Adrenal gland (tissue), 9 donors: ENCODE measurements at regions not wholly inside any gene's neighbourhood (a gene's known extent, or its start where the extent isn't known, plus 50 kb on each side); places are given as distances from the start of the nearest gene placed in this dataset.

Source experiments
- DNase-seq, 7 donors: peaks; one replicate each; pipeline ENCODE4 v3.0.0-alpha.2; 2019 to 2020
- H3K27ac ChIP-seq, 5 donors: fragments of 200-600 bp; sonication (generic) in 4 of 5; 1 replicate in 3 of 5; 2 replicates in 2 of 5; pipeline versions ENCODE4 v1.5.1 to v1.8.0; 2016 to 2020; ENCODE audit warnings: mild to moderate bottlenecking in 1 of 5
- H3K27me3 ChIP-seq: fragments of 200-600 bp; 2 replicates; pipeline ENCODE4 v1.8.0; 2021
- H3K36me3 ChIP-seq, 2 donors: fragments of 200-600 bp; replicated peaks in 1 of 2; 1 replicate in 1 of 2; 2 replicates in 1 of 2; pipeline versions ENCODE4 v1.5.1 to v1.8.0; 2018 to 2022
- H3K4me1 ChIP-seq, 2 donors: fragments of 200-600 bp; replicated peaks in 1 of 2; 1 replicate in 1 of 2; 2 replicates in 1 of 2; pipeline versions ENCODE4 v1.5.1 to v1.8.0; 2018 to 2021
- H3K4me3 ChIP-seq, 4 donors: fragments of 200-600 bp; sonication (generic) in 3 of 4; one replicate each; pipeline ENCODE4 v1.5.1; 2016 to 2018
- H3K9me3 ChIP-seq, 3 donors: fragments of 200-600 bp; sonication (generic) in 1 of 3; replicated peaks in 1 of 3; 1 replicate in 2 of 3; 2 replicates in 1 of 3; pipeline versions ENCODE4 v1.5.1 to v1.8.0; 2016 to 2021
- POLR2A ChIP-seq, 2 donors: fragments of 450-650 bp; IDR thresholded peaks; one replicate each; pipeline ENCODE4 v1.6.1; 2017; ENCODE audit warnings: antibody characterized with exemption in 2 of 2, mild to moderate bottlenecking in 2 of 2, moderate library complexity in 1 of 2
- WGBS, 4 donors: extraction: QIAGEN DNeasy Blood & Tissue Kit in 2 of 4; methylation state at CpG; one replicate each; pipeline versions ENCODE4 v1.1.5 to v1.1.7; 2013 to 2017; 5-methylcytosine and 5-hydroxymethylcytosine counted together
- intact Hi-C, 2 donors: fragments of 100-400 bp; cut with DNase I; formaldehyde crosslinking; loops; one replicate each; pipeline versions ENCODE4 v1.14.1 to v1.15.0; 2022 to 2023
- TF ChIP-seq, protein P1 (sequence below), 6 experiments: fragments of 450-650 bp in 4 of 6; fragments of 200-600 bp in 2 of 6; sonication (generic) in 1 of 6; IDR thresholded peaks; 1 replicate in 5 of 6; 2 replicates in 1 of 6; pipeline versions ENCODE4 v1.5.1 to v1.8.0; 2016 to 2021; ENCODE audit warnings: antibody characterized with exemption in 6 of 6, mild to moderate bottlenecking in 2 of 6, moderate library complexity in 1 of 6
- donor health status: healthy with polysubstance abuse.
- donor health status: Bipolar disorder and iron deficiency.
- donor health status: DM: yes; HTN: yes; CAD: no.
- donor health status: DM: no; HTN: no; CAD: no.
- donor health status: DM: no; HTN: no; CAD: no.

- Histone ChIP-seq H3K4me3 (no peak overlapping the region), H3K27me3 (no peaks in the 10 kb centered on the region), H3K36me3 (no peaks in the 10 kb centered on the region), H3K9me3 (no peaks in the 10 kb centered on the region), H3K27ac (no peak overlapping the region), H3K4me1 (no peaks in the 10 kb centered on the region)
- 78 to 91% (median 80%) methylated on average over 3 of the region's 3 CpGs for WGBS, 4 donors
- no peak for DNase-seq
- TF ChIP-seq, protein P1, sequence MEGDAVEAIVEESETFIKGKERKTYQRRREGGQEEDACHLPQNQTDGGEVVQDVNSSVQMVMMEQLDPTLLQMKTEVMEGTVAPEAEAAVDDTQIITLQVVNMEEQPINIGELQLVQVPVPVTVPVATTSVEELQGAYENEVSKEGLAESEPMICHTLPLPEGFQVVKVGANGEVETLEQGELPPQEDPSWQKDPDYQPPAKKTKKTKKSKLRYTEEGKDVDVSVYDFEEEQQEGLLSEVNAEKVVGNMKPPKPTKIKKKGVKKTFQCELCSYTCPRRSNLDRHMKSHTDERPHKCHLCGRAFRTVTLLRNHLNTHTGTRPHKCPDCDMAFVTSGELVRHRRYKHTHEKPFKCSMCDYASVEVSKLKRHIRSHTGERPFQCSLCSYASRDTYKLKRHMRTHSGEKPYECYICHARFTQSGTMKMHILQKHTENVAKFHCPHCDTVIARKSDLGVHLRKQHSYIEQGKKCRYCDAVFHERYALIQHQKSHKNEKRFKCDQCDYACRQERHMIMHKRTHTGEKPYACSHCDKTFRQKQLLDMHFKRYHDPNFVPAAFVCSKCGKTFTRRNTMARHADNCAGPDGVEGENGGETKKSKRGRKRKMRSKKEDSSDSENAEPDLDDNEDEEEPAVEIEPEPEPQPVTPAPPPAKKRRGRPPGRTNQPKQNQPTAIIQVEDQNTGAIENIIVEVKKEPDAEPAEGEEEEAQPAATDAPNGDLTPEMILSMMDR (IDR thresholded peaks at IDR 0.05): no peak
- TF ChIP-seq POLR2A (IDR thresholded peaks at IDR 0.05): no peak
- intact Hi-C loops: no loop called here
Measured at GRCh38 chr16:6427621-6428020, 905.0 kb upstream of the RBFOX1 start.

DNA sequence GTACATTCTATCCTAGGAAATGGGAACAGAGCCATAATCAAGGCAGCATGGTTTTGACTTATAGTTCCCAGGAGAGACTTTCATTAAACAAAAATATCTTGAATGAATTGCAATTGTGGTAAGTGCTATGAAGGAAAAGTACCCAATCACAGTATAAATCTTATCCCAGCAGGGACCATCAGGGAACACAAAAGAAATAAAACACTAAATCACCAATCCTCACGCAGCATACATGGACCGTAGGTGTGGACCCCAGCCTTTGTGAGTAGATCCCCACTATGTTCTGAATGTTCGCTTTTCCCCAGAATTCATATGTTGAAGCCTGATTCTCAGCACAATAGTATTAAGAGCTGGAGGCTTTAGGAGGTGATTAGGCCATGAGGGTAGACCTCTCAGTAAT, 925.0 kb upstream of the RBFOX1 start:
- H3K27me3 ChIP-seq: no peaks in the 10 kb centered on the region
- no peak for DNase-seq
- H3K9me3 ChIP-seq: no peaks in the 10 kb centered on the region
- intact Hi-C loops: no loop called here
- 70 to 89% (median 82%) methylated on average over 3 of the region's 3 CpGs for WGBS, 4 donors
- no peak overlapping the region for H3K4me3 ChIP-seq
- H3K36me3 ChIP-seq: no peaks in the 10 kb centered on the region
- TF ChIP-seq POLR2A (IDR thresholded peaks at IDR 0.05): no peak
- TF ChIP-seq, protein P1 (IDR thresholded peaks at IDR 0.05): no peak
- no peak overlapping the region for H3K27ac ChIP-seq
- no peaks in the 10 kb centered on the region for H3K4me1 ChIP-seq

DNA sequence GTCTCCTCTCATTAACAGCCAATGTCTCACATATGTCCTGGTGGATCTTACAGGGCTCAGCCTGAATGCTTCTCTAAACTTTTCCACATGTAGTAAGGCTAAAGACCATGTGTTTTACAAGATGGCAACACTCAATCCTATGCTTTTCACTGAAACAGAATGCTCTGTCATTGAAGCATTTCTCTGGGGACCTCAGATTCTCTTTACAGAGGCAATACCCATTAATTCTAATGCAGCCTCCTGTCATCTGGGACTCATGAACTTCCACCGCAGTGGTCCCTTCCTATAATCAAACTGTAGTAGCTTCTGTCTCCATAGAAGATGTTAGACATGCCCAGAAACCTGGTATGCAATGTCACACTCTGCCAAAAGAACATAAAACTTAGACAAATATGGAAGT, 926.6 kb upstream of the RBFOX1 start:
- no peak overlapping the region for H3K4me3 ChIP-seq
- no peaks in the 10 kb centered on the region for H3K4me1 ChIP-seq
- no peak overlapping the region for H3K27ac ChIP-seq
- no peaks in the 10 kb centered on the region for H3K27me3 ChIP-seq
- H3K36me3 ChIP-seq: no peaks in the 10 kb centered on the region
- no peak for DNase-seq
- intact Hi-C loops: no loop called here
- WGBS, 4 donors: 47 to 87% (median 75%) methylated on average over 1 of the region's 1 CpG
- no peak for TF ChIP-seq POLR2A (IDR thresholded peaks at IDR 0.05)
- TF ChIP-seq, protein P1 (IDR thresholded peaks at IDR 0.05): no peak
- H3K9me3 ChIP-seq: no peaks in the 10 kb centered on the region

DNA sequence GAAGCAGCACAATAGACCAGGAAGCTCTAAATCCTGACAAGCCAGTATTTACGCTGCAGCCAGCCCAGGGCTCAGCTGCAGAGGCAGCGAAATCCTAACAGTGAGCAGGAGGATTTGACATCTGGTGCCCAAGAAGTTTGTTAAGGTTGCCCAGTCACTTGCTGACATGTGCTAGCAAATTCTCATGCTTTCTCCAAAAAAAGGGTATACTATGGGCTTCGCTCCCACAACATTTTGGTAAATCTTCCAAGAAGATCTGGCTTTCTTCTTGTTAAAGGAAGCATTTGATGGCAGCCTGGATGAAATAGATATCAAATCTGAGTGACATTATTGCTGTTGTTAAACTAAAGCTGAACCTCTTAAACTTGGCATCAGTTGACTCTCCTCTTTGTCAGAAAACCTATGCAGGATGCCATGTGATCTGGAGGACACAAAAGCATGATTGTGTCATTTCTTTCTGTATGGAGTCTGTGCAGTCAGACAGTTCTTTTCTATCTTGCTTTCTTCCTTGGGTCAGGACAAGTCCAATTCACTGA, 949.7 kb upstream of the RBFOX1 start:
- Histone ChIP-seq H3K27me3 (no peaks in the 10 kb centered on the region), H3K4me1 (no peaks in the 10 kb centered on the region), H3K36me3 (no peaks in the 10 kb centered on the region), H3K4me3 (no peak overlapping the region), H3K9me3 (no peaks in the 10 kb centered on the region), H3K27ac (no peak overlapping the region)
- intact Hi-C loops: no loop called here
- WGBS, 4 donors: 77 to 90% (median 82%) methylated on average over 3 of the region's 3 CpGs
- no peak for DNase-seq
- no peak for TF ChIP-seq POLR2A (IDR thresholded peaks at IDR 0.05)
- TF ChIP-seq, protein P1 (IDR thresholded peaks at IDR 0.05): no peak
